Chondrocyte (in vitro differentiated cells): ENCODE measurements at regions not wholly inside any gene's neighbourhood (a gene's known extent, or its start where the extent isn't known, plus 50 kb on each side); places are given as distances from the start of the nearest gene placed in this dataset.

Source experiments
- DNase-seq: peaks from one replicate; pipeline ENCODE4 v3.0.0; 2021; ENCODE audit warnings: mixed read lengths, low spot score
- H3K27ac Mint-ChIP-seq: one replicate; pipeline ENCODE4 v1.8.0; 2021; ENCODE audit warnings: mild to moderate bottlenecking, moderate library complexity, mixed read lengths; ENCODE audit not compliant: unreplicated experiment
- H3K27me3 Mint-ChIP-seq: 2 replicates; pipeline ENCODE4 v1.8.0; 2021; ENCODE audit warnings: low read depth, mixed read lengths
- H3K36me3 Mint-ChIP-seq: 2 replicates; pipeline ENCODE4 v1.8.0; 2021; ENCODE audit warnings: low read depth, mixed read lengths
- H3K4me1 Mint-ChIP-seq: 2 replicates; pipeline ENCODE4 v1.8.0; 2021; ENCODE audit warnings: low read depth, mild to moderate bottlenecking, mixed read lengths
- H3K4me3 Mint-ChIP-seq: one replicate; pipeline ENCODE4 v1.8.0; 2021; ENCODE audit warnings: mild to moderate bottlenecking, moderate library complexity, mixed read lengths; ENCODE audit not compliant: unreplicated experiment
- H3K9me3 Mint-ChIP-seq: 2 replicates; pipeline ENCODE4 v1.8.0; 2021; ENCODE audit warnings: low read depth, mixed read lengths
- TF ChIP-seq, protein P1 (sequence below): fragments of 200-600 bp; sonication (generic); IDR thresholded peaks from 2 replicates; pipeline ENCODE4 v1.5.0; 2021; ENCODE audit warnings: antibody characterized with exemption, mild to moderate bottlenecking, moderate library complexity

DNA sequence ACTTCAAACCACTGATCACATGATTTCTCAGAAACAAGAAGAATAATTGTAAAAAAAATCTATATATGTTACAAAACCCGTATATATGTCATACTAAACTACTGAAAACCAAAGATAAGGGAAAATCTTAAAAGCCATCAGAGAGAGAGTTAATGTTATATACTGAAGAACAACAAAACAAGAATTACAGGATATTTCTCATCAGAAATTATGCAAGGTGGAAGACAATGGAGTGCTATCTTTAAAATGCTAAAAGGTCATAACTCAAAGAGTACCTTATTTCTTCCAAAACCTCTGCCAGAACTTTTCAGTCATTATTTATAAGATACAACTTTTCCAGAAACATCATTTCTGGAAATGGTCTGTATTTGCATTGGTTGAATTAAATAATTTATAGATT lies 256.8 kb downstream of the RBM26 start:
- Mint-ChIP-seq H3K9me3 (peaks cover 3% of the 10 kb centered on the region), H3K4me1 (no peaks in the 10 kb centered on the region), H3K36me3 (no peaks in the 10 kb centered on the region), H3K4me3 (no peak overlapping the region), H3K27ac (no peak overlapping the region), H3K27me3 (peaks cover 2% of the 10 kb centered on the region)
- TF ChIP-seq, protein P1, sequence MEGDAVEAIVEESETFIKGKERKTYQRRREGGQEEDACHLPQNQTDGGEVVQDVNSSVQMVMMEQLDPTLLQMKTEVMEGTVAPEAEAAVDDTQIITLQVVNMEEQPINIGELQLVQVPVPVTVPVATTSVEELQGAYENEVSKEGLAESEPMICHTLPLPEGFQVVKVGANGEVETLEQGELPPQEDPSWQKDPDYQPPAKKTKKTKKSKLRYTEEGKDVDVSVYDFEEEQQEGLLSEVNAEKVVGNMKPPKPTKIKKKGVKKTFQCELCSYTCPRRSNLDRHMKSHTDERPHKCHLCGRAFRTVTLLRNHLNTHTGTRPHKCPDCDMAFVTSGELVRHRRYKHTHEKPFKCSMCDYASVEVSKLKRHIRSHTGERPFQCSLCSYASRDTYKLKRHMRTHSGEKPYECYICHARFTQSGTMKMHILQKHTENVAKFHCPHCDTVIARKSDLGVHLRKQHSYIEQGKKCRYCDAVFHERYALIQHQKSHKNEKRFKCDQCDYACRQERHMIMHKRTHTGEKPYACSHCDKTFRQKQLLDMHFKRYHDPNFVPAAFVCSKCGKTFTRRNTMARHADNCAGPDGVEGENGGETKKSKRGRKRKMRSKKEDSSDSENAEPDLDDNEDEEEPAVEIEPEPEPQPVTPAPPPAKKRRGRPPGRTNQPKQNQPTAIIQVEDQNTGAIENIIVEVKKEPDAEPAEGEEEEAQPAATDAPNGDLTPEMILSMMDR = no peak
- DNase-seq = no peak

GRCh38 chr13:79141082-79141481 lies 265.0 kb downstream of the RBM26 start:
- DNase-seq = no peak
- no peaks in the 10 kb centered on the region for H3K4me1 Mint-ChIP-seq
- H3K27me3 Mint-ChIP-seq = peaks cover 7% of the 10 kb centered on the region
- H3K9me3 Mint-ChIP-seq = peaks cover 8% of the 10 kb centered on the region
- TF ChIP-seq, protein P1 = no peak
- no peaks in the 10 kb centered on the region for H3K36me3 Mint-ChIP-seq
- no peak overlapping the region for H3K4me3 Mint-ChIP-seq
- no peak overlapping the region for H3K27ac Mint-ChIP-seq

DNA sequence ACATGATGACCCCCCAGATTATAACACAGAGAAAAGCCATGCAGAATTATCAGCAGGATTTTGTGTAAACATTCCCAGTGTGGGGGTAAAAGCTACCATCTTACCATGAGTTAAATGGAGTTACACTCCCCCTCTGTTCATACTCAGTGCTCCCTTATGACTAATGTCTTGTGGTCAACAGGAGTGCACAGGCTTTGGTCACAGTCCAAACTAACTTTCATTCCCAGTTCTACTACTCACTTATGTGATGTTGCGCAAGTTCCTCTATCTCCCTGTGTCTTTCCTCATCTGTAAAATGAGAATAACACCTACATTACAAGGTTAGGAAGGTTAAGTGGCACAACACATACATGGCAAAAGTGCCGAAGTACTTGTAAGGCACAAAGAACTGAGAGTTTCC lies 277.9 kb downstream of the RBM26 start:
- no peaks in the 10 kb centered on the region for H3K36me3 Mint-ChIP-seq
- H3K27ac Mint-ChIP-seq = no peak overlapping the region
- H3K4me3 Mint-ChIP-seq = no peak overlapping the region
- DNase-seq = no peak
- TF ChIP-seq, protein P1 = no peak
- H3K9me3 Mint-ChIP-seq = peaks cover 10% of the 10 kb centered on the region
- H3K4me1 Mint-ChIP-seq = no peaks in the 10 kb centered on the region
- peaks cover 3% of the 10 kb centered on the region for H3K27me3 Mint-ChIP-seq

DNA sequence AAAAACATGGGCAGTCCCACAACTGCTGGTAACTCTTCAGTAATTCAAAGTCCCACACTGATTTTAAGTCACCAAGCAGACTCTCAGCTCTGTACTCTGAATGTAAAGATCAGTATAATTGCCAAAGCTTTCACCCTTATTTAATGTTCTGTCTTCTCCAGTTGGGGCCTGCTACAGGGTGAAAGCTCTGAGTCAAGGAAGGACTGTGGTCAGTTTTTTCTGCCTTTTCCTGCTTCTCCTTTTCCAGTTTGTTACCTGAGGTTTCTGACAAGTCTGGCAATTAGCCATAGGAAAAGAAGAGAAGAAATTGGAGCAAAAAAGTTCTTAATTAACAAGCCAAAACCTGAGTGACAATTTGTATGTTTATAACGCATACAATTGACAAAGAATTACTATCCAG lies 279.3 kb downstream of the RBM26 start:
- TF ChIP-seq, protein P1 = no peak
- Mint-ChIP-seq H3K27me3 (no peaks in the 10 kb centered on the region), H3K9me3 (peaks cover 10% of the 10 kb centered on the region), H3K4me3 (no peak overlapping the region), H3K27ac (no peak overlapping the region), H3K36me3 (no peaks in the 10 kb centered on the region), H3K4me1 (no peaks in the 10 kb centered on the region)
- DNase-seq = no peak

DNA sequence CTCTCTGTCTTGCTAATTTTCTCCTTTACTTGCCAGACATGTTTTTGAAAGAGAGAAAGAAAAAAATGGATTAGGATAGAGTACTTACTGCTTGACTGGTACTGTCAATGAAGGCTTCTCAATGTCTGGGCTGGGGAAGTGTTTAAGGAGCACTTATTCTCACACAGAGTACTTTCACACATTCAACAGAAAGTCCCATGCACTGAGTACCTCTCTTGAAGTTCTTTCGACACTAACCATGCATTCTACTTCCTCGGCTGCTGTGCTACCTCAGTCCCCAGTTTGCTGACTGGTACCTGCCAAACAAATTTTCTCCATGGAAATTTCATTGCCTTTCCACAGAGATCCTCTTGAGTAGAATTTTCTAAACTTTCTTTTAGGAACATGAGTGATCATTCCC lies 281.9 kb downstream of the RBM26 start:
- Mint-ChIP-seq H3K4me1 (no peaks in the 10 kb centered on the region), H3K9me3 (peaks cover 10% of the 10 kb centered on the region), H3K4me3 (no peak overlapping the region), H3K27ac (no peak overlapping the region), H3K36me3 (no peaks in the 10 kb centered on the region), H3K27me3 (no peaks in the 10 kb centered on the region)
- TF ChIP-seq, protein P1 = no peak
- DNase-seq = no peak
